ENCODE measurements at regions not wholly inside any gene's neighbourhood (a gene's known extent, or its start where the extent isn't known, plus 50 kb on each side); places are given as distances from the start of the nearest gene placed in this dataset.
A peak's percentile ranks its signal among the peaks of the same experiment; 100 is the strongest.

DNA sequence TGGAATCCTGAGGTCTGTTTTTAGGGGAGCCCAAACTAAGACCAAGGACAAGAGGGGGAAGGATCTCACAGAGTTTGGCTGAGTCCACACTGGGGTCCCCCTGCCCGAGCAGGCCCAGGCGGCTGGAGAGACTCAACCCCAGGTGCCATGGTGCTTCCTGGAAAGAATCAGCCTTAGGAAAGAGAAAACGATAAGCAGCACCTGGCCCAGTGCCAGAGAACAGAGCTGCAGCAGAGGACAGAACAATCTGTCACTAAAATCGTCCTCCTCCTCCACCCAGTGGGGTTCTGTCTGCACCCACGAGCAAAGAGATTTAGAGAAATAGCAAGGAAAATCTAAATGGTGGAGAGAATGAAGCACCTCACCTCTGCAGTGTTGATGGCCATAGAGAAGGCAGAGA is 470.5 kb downstream of the BCOR start:
- DNase-seq (ENCODE audit: low read depth, low spot score): no peak

GRCh38 chrX:39629001-39629400 is 468.8 kb downstream of the BCOR start:
- DNase-seq (ENCODE audit: low read depth, low spot score): no peak

DNA sequence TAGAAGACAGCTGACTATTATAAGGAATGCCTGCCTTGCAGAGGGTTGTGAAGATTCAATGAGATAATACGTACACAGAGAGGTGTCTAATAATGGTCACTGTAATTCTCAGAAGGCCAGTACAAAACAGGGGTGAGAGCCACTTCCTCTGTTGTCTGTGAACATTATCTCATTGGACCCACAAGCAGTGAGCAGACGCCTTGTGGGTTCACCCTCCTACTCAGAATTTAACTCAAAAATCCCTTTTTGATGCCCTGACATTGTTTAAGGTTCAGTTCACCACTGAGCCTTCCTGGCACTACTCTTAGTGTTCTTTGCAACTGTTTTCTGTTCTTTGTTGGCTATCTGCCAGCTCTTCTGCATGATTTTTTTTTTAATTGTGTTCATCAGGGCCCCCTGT is 467.4 kb downstream of the BCOR start:
- no peak for DNase-seq (ENCODE audit: low read depth, low spot score)

- DNase-seq (ENCODE audit: low read depth, low spot score): no peak
These were observed 466.2 kb downstream of the BCOR start for GRCh38 chrX:39631276-39632229.

DNA sequence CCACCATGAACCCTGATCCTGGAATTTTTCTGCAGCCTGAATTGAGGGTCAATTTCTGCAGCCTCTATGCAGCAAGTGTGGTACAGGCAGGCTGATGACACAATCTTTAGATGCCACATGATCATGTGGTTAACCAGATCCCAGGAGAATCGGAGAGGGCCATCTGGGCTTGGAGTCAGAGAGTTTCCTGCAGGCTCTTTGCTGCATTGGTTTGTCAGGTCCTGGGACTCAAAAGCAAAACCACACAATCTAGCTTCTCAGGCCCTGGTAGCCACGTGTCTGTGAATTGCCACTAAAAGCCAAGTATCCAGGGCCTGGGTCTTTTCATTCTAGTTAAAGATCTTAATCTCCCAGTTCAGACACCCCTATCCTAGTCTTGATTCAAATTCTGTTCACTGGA is 464.5 kb downstream of the BCOR start:
- no peak for DNase-seq (ENCODE audit: low read depth, low spot score)

GRCh38 chrX:39636481-39636880 is 461.3 kb downstream of the BCOR start:
- no peak for DNase-seq (ENCODE audit: low read depth, low spot score)

GRCh38 chrX:39638526-39638925 is 459.2 kb downstream of the BCOR start:
- no peak for DNase-seq (ENCODE audit: low read depth, low spot score)

- DNase-seq (ENCODE audit: low read depth, low spot score): no peak
These were observed 457.9 kb downstream of the BCOR start for GRCh38 chrX:39639871-39640270.

DNA sequence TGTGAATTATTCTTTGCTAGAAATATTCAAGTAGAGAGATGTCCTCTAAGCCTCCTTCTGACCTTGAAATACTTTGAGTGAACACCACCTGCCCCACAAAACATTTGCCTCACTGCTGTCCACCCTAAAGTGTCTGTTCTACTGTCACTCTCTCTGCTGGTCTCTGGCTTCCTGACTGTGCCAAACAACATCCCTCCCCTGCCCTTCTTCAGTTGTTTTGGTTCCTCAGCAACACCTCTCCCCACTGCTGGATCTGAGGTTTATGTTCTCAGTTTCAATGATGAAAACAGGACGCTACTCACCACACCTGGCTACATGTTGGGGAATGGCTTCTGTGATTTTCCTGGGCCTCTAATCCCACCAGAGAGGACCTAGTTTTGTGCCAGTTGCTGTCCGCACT is 456.9 kb downstream of the BCOR start:
- no peak for DNase-seq (ENCODE audit: low read depth, low spot score)

GRCh38 chrX:39642071-39642470 is 455.7 kb downstream of the BCOR start:
- DNase-seq (ENCODE audit: low read depth, low spot score): no peak

- no peak for DNase-seq (ENCODE audit: low read depth, low spot score)
These were observed 454.2 kb downstream of the BCOR start for GRCh38 chrX:39643550-39643949.

DNA sequence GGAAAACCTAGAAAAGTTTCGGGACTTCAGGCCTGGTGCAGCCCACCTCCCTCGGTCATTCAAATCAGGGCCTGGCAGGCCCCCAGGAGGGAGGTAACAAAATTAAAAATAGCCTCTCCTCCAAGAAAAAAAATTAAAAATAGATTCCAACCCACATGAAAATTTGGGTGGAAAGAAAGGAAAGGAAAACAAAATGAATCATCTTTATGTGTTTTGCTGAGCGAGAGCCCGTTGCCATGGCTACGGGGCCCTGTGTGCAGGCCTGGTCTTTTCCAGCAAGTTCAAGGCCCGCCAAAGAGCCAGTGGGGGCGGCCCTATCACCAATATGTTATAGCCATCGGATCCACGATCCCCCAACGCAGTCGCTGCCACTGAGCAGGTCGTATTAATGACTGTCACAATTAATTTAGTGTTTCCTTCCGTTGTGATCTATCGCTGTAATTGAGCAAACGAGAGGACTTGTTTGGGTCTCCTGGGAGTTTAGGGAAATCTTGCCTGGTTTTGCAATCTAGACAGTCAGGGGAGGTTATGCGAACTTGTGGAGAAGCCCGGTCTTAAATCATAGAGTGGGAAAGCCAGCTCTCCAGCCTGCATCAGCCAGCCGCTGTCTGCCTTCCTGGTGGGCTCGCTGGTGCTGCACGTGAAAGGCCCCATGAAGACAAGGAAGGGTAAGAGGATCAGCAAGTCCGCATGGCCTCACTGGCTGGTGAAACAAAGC is 452.4 kb downstream of the BCOR start:
- DNase-seq (ENCODE audit: low read depth, low spot score): no peak

DNA sequence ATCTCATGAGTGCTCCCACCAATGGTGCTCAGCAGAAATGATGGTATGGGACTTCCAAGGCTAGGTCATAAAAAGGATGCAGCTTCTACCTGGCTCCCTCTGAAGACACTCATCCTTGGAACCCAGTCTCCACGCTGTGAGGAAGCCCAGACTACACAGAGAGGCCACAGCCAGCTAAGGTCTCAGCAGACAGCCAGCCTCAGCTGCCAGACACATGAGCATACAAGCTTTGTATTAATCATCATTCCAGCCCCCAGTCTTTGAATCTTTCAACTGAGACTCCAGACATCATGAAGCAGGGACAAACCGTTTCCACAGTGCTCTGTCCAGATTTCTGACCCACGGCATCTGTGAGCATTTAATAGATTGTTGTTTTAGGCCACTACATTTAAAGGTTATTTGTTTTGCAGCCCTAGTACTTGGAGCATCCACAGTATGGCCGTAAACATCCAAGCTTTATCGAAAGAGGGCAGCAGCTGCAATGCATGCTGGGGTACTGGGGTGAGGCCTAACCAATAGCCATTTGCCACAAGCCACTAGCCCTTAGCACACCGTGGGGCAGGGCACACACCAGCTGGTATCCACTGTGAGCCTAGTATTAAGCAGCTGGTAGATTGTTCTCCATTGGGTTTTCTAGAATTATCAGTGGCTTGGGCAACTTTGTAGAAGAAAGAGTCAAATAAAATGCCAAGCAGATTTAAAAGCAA is 449.1 kb downstream of the BCOR start:
- DNase-seq (ENCODE audit: low read depth, low spot score): no peak

GRCh38 chrX:39650768-39651347 is 446.9 kb downstream of the BCOR start:
- no peak for DNase-seq (ENCODE audit: low read depth, low spot score)

DNA sequence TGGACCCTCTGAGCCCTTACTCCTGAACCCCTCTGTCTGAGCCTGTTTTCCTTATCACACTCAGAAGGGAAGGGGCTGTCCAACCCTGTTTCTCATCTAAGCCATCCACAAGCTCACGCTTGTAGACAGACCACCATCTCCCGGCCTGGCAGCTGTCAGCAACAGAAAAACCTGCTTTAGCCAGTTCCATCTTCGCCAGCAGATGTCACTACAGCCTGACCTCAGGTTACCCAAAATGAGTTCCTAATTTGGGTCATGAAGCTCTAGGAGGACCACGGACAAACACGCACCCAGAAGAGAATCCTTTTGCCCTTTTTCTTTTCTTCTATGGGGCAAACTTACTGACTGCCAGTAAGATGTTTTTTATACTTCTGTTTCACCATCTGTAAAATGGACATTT is 445.4 kb downstream of the BCOR start:
- no peak for DNase-seq (ENCODE audit: low read depth, low spot score)

DNA sequence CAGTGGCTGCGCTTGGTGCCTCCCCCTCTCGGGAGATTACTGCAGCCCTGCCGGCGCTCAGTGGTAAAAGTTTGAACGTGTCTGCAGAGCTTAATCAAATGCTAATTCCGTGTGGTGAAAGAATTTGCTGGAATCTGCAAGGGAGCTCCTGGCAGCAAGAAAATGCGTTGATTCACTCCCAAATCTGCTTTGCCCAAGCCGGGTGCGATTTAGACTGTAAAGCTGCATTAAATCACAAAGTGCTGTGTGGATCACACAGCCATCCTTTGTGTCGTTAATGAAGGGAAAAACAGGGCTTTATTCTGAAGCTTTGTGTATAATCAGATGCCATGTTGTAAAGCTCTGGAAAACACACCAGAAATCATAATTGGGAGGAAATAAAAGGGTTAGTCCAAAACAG is 444.1 kb downstream of the BCOR start:
- DNase-seq (ENCODE audit: low read depth, low spot score): peak; percentile 42

DNA sequence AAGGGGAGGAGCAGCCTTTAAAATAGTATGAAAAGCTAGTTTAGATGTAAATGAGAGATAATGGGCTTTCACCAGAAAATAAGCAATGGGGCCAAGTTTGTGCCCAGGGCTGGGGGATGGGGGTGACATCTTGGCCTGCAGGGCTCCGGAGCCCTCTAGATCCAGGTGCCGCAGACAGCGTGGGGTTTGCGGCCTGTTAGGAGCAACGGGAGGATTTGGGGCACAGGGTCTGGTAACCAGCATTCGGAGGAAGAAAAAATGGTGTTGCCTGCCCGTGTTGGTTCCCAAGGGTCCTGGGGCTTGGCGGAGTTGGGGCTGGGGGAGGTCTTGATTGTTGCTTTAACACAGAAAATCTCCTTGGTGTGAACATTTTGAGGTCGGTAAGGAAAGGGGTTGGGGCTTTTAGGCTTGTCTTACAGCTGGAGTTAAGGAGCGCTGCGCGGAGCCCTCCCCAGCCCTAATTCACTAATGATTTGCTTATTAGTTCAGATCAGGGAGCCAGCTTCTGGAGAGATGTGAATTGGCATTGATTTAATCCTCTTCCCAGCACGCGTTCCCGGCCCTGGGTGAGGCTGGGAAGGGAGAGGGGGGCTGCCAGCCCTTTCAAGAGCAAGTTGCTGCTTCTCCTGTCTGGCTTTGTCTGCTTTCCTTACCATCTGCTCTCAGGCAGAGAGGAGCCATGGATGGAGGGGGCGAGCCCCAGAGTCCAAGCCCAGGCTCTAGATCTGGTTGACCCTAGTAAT is 443.4 kb downstream of the BCOR start:
- no peak for DNase-seq (ENCODE audit: low read depth, low spot score)

DNA sequence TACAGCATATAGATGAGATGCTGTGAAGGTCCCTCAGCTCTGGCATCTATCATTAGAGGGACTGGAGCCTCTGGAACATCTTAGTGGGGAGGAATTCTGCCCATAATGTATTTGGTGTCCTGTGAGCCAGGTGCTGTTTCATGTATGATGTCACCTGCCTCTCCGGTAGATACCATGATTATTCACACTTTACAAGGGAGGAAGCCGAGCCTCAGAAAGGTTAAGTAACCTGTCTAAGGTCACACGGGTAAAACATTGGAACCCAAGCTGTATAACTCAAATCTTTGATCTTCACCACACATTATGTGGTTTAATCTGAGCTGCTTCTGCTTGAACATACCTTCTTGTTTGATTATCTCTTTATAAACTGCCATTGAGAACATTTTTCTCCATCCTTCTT is 442.8 kb downstream of the BCOR start:
- DNase-seq (ENCODE audit: low read depth, low spot score): no peak

DNA sequence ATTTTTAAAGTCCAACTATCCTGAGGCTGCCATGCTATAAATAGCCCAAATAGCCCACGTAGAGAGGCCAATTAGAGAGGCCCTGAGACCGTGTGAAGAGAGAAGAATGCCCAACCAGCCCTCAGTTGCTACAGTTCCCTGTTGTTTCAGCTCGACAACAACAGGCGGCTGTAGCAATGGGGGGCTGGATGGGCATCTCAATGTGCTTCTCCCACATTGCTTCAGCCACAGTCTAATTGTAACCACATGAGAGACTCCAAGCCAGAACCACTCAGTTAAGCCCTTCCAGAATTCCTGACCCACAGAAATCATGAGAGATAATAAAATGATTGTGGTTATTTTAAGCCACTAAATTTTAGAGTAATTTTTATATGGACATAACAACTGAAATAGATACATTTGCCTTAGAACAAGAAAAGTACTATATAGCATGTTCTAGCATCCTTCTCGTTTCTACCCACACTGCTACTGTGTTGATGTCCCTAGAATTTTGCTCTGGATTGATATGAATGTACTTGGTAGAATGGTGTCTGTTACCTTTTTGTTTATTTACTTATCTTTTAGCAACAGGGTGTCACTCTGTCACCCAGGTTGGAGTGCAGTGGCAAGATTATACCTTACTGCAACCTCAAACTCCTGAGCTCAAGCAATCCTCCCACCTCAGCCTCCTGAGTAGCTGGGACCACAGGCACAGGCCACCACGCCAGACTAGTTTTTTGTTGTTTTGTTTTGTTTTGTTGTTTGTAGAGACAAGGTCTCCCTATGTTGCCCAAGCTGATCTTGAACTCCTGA is 436.4 kb downstream of the BCOR start:
- no peak for DNase-seq (ENCODE audit: low read depth, low spot score)

GRCh38 chrX:39665830-39666518 is 431.8 kb downstream of the BCOR start:
- DNase-seq (ENCODE audit: low read depth, low spot score): no peak
